ENCODE measurements at regions not wholly inside any gene's neighbourhood (a gene's known extent, or its start where the extent isn't known, plus 50 kb on each side); places are given as distances from the start of the nearest gene placed in this dataset.

DNA sequence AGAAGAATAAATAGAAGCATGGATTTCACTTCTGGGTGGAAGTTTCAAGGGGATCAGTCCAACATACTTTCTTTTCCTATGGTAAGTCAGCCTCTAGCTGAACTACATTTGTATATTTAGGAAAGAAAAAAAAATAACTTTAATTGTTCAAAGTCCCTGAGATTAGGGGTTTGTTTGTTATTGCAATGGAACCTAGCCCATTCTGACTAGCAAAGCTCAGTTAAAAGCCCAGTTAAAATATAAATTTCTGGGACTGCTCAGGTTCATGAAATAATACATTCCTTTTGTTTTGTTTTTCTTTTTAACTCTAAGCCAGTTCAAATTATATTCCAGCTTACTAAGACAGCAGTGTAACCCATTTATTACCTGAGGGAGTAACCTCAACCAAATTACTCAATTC is 2069.6 kb upstream of the CELF4 start:
- TF ChIP-seq, protein P1, sequence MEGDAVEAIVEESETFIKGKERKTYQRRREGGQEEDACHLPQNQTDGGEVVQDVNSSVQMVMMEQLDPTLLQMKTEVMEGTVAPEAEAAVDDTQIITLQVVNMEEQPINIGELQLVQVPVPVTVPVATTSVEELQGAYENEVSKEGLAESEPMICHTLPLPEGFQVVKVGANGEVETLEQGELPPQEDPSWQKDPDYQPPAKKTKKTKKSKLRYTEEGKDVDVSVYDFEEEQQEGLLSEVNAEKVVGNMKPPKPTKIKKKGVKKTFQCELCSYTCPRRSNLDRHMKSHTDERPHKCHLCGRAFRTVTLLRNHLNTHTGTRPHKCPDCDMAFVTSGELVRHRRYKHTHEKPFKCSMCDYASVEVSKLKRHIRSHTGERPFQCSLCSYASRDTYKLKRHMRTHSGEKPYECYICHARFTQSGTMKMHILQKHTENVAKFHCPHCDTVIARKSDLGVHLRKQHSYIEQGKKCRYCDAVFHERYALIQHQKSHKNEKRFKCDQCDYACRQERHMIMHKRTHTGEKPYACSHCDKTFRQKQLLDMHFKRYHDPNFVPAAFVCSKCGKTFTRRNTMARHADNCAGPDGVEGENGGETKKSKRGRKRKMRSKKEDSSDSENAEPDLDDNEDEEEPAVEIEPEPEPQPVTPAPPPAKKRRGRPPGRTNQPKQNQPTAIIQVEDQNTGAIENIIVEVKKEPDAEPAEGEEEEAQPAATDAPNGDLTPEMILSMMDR (IDR thresholded peaks at IDR 0.05 in 8 of 11, conservative IDR thresholded peaks at IDR 0.05 in 3 of 11) = no peak
- TF ChIP-seq POLR2A (IDR thresholded peaks at IDR 0.05) (no peak), POLR2AphosphoS5 (IDR thresholded peaks at IDR 0.05) (no peak)
- Histone ChIP-seq H3K4me1 (no peaks in the 10 kb centered on the region), H3K36me3 (no peaks in the 10 kb centered on the region), H3K4me3 (no peak overlapping the region), H3K27me3 (replicated peaks in 1 of 7) (no peaks in the 10 kb centered on the region), H3K9me3 (no peaks in the 10 kb centered on the region), H3K27ac (no peak overlapping the region)
- intact Hi-C loops (cut with DNase I; ENCODE audit: low total_unique reads) = no loop called here
- DNase-seq = no peak

DNA sequence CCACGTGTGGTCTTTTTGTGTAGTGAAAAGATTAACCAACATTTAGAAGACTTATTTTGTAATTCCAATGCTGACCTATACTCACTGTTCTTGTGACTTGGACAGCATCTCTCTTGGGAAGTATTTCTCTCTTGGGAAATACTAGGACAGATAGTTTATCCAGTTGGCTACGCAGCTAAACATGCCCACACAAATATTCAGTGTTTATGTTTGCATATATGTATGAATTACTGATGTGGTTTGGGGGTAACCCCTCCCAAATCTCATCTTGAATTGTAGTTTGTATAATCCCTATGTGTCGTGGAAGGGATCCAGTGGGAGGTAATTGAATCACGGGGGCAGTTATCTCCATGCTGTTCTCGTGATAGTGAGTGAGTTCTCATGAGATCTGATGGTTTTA is 2062.3 kb upstream of the CELF4 start:
- TF ChIP-seq, protein P1 (IDR thresholded peaks at IDR 0.05 in 8 of 11, conservative IDR thresholded peaks at IDR 0.05 in 3 of 11) = no peak
- TF ChIP-seq POLR2A (IDR thresholded peaks at IDR 0.05) (no peak), POLR2AphosphoS5 (IDR thresholded peaks at IDR 0.05) (no peak)
- no peaks in the 10 kb centered on the region for H3K4me1 ChIP-seq
- H3K27me3 ChIP-seq (replicated peaks in 1 of 7) = no peaks in the 10 kb centered on the region
- no peak overlapping the region for H3K4me3 ChIP-seq
- no peaks in the 10 kb centered on the region for H3K9me3 ChIP-seq
- WGBS, 5 donors = 63 to 90% (median 77%) methylated on average over 5 of the region's 5 CpGs
- no peaks in the 10 kb centered on the region for H3K36me3 ChIP-seq
- intact Hi-C loops (cut with DNase I; ENCODE audit: low total_unique reads) = no loop called here
- DNase-seq = no peak
- no peak overlapping the region for H3K27ac ChIP-seq

DNA sequence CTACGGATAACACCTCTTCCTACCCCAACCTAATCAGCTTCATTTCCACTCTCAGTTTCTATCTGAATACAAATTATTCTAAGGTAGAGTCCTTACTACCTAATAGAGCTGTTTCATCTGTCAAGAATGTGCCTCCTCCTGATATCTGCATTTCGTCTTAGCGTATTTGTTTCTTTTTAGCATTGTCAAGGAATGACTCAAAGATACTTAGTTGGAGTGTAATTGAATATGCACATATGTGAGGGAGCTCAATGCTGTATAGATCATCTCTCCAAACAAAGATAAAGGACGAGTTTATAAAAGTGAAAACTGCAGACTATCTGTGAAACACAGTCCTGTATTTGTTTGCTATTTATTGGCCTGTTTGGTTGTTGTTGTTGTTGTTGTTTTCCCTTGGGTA is 2059.4 kb upstream of the CELF4 start:
- H3K27me3 ChIP-seq (replicated peaks in 1 of 7) = no peaks in the 10 kb centered on the region
- no peaks in the 10 kb centered on the region for H3K4me1 ChIP-seq
- no peaks in the 10 kb centered on the region for H3K9me3 ChIP-seq
- no peak for DNase-seq
- no peak for TF ChIP-seq POLR2A (IDR thresholded peaks at IDR 0.05)
- TF ChIP-seq POLR2AphosphoS5 (IDR thresholded peaks at IDR 0.05) = no peak
- TF ChIP-seq, protein P1 (IDR thresholded peaks at IDR 0.05 in 8 of 11, conservative IDR thresholded peaks at IDR 0.05 in 3 of 11) = no peak
- H3K27ac ChIP-seq = no peak overlapping the region
- H3K36me3 ChIP-seq = no peaks in the 10 kb centered on the region
- WGBS, 5 donors = 79 to 92% (median 86%) methylated on average over 4 of the region's 4 CpGs
- intact Hi-C loops (cut with DNase I; ENCODE audit: low total_unique reads) = no loop called here
- H3K4me3 ChIP-seq = no peak overlapping the region

DNA sequence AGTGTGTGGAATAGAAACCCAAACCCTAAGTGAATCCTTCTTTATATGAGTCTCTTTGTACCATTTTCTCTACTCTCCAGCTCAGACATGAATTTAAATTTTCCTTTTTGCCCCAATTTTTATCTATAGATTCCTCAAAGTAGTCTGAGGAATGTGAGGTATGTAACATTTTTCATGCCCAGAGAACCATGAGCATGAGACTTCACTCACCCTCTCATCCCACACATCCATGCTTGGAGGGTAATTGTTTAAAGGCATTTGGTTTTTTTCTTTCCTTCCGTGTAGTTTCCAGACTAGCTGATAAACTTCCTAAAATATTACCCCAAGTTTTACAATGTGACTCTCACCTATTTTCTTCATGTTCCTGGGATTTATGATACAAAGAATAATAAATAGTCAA is 2056.8 kb upstream of the CELF4 start:
- 70 to 87% (median 83%) methylated on average over 1 of the region's 1 CpG for WGBS, 5 donors
- H3K4me3 ChIP-seq = no peak overlapping the region
- no peak overlapping the region for H3K27ac ChIP-seq
- no peaks in the 10 kb centered on the region for H3K36me3 ChIP-seq
- no peaks in the 10 kb centered on the region for H3K4me1 ChIP-seq
- no peak for DNase-seq
- intact Hi-C loops (cut with DNase I; ENCODE audit: low total_unique reads) = no loop called here
- H3K9me3 ChIP-seq = peaks cover 0 to 15% (median 8%) of the 10 kb centered on the region in 8 donors
- no peak for TF ChIP-seq POLR2AphosphoS5 (IDR thresholded peaks at IDR 0.05)
- TF ChIP-seq, protein P1 (IDR thresholded peaks at IDR 0.05 in 8 of 11, conservative IDR thresholded peaks at IDR 0.05 in 3 of 11) = no peak
- no peak for TF ChIP-seq POLR2A (IDR thresholded peaks at IDR 0.05)
- no peaks in the 10 kb centered on the region for H3K27me3 ChIP-seq (replicated peaks in 1 of 7)
